DMS53 treated with DMSO at 0.1 percent for 48 hours (cell line): ENCODE measurements at regions not wholly inside any gene's neighbourhood (a gene's known extent, or its start where the extent isn't known, plus 50 kb on each side); places are given as distances from the start of the nearest gene placed in this dataset.
"Not testable (repeated sequence)": the region's sequence is repeated elsewhere in the genome, so short reads cannot be mapped to it uniquely, and the experiment has no call there.

ENCODE experiments used
- DNase-seq: peaks from one replicate; lab custom pipeline; 2025; ENCODE audit not compliant: unreplicated experiment; lab: John Stamatoyannopoulos, UW

GRCh38 chr13:60936281-60936680 lies 479.4 kb downstream of the PCDH20 start:
- no peak for DNase-seq

- no peak for DNase-seq
Measured at GRCh38 chr13:60933638-60934037, 482.0 kb downstream of the PCDH20 start.

GRCh38 chr13:60931858-60932546 lies 483.6 kb downstream of the PCDH20 start:
- peak; percentile 23 for DNase-seq

GRCh38 chr13:60925686-60926085 lies 490.0 kb downstream of the PCDH20 start:
- no peak for DNase-seq

GRCh38 chr13:60924856-60925255 lies 490.8 kb downstream of the PCDH20 start:
- no peak for DNase-seq

GRCh38 chr13:60922576-60923231 lies 492.9 kb downstream of the PCDH20 start:
- DNase-seq, result no peak

GRCh38 chr13:60893801-60894200 lies 496.8 kb downstream of the TDRD3 start:
- DNase-seq, result no peak

GRCh38 chr13:60887711-60888110 lies 490.7 kb downstream of the TDRD3 start:
- no peak for DNase-seq

- DNase-seq, result no peak
Measured at GRCh38 chr13:60881507-60881906, 484.5 kb downstream of the TDRD3 start.

- DNase-seq, result no peak
Measured at GRCh38 chr13:60873116-60873515, 476.1 kb downstream of the TDRD3 start.

GRCh38 chr13:60869941-60870613 lies 473.1 kb downstream of the TDRD3 start:
- no peak for DNase-seq

- no peak for DNase-seq
Measured at GRCh38 chr13:60869225-60869624, 472.2 kb downstream of the TDRD3 start.

GRCh38 chr13:60862036-60862435 lies 465.0 kb downstream of the TDRD3 start:
- DNase-seq, result no peak

GRCh38 chr13:60857698-60858097 lies 460.7 kb downstream of the TDRD3 start:
- DNase-seq, result no peak

- DNase-seq, result no peak
Measured at GRCh38 chr13:60852886-60853285, 455.9 kb downstream of the TDRD3 start.

- DNase-seq, result no peak
Measured at GRCh38 chr13:60851378-60851777, 454.4 kb downstream of the TDRD3 start.

GRCh38 chr13:60850526-60850925 lies 453.5 kb downstream of the TDRD3 start:
- DNase-seq, result no peak

GRCh38 chr13:60838581-60838980 lies 441.6 kb downstream of the TDRD3 start:
- no peak for DNase-seq

GRCh38 chr13:60837806-60838205 lies 440.8 kb downstream of the TDRD3 start:
- DNase-seq, result no peak

GRCh38 chr13:60836821-60837220 lies 439.8 kb downstream of the TDRD3 start:
- DNase-seq, result no peak

GRCh38 chr13:60811581-60811980 lies 414.6 kb downstream of the TDRD3 start:
- DNase-seq, result no peak

- DNase-seq, result not testable (repeated sequence)
Measured at GRCh38 chr13:60805640-60806039, 408.6 kb downstream of the TDRD3 start.
